HCT116 (cell line): ENCODE measurements at regions not wholly inside any gene's neighbourhood (a gene's known extent, or its start where the extent isn't known, plus 50 kb on each side); places are given as distances from the start of the nearest gene placed in this dataset.

Experiments
- CEBPB ChIP-seq: IDR thresholded peaks from 2 replicates; pipeline ENCODE4 v1.6.1; 2012; ENCODE audit warnings: low read depth
- FOSL1 ChIP-seq: IDR thresholded peaks from 2 replicates; pipeline ENCODE4 v1.6.1; 2012; ENCODE audit warnings: low read depth
- POLR2A ChIP-seq: IDR thresholded peaks from 2 replicates; pipeline ENCODE4 v1.7.0; 2011; ENCODE audit warnings: borderline replicate concordance; ENCODE audit not compliant: insufficient read depth, insufficient read length; ENCODE audit errors: extremely low read depth
- POLR2AphosphoS5 ChIP-seq: IDR thresholded peaks from 2 replicates; pipeline ENCODE4 v1.6.1; 2011; ENCODE audit warnings: mild to moderate bottlenecking, low read depth, low read length, moderate library complexity
- SIN3A ChIP-seq: IDR thresholded peaks from 2 replicates; pipeline ENCODE4 v1.6.1; 2012; ENCODE audit warnings: low read depth
- SP1 ChIP-seq: IDR thresholded peaks from 2 replicates; pipeline ENCODE4 v1.6.1; 2012; ENCODE audit warnings: low read depth
- SRF ChIP-seq: IDR thresholded peaks from 2 replicates; pipeline ENCODE4 v1.6.1; 2012; ENCODE audit warnings: low read depth
- YY1 ChIP-seq: IDR thresholded peaks from 2 replicates; pipeline ENCODE4 v1.6.1; 2011; ENCODE audit warnings: low read length, low read depth, moderate library complexity, mild to moderate bottlenecking; ENCODE audit not compliant: insufficient replicate concordance; ENCODE audit errors: extremely low read depth
- ZNF274 ChIP-seq: fragments of 200-500 bp; sonication (Bioruptor generic); IDR thresholded peaks from 2 replicates; pipeline ENCODE4 v1.6.1; 2014; ENCODE audit warnings: mild to moderate bottlenecking, low read depth, low read length, inconsistent platforms
- TF ChIP-seq, protein P1 (sequence below), 3 experiments: fragments of 200-600 bp in 1 of 3; sonication (generic) in 1 of 3; IDR thresholded peaks in 2 of 3; conservative IDR thresholded peaks in 1 of 3; 2 replicates each; pipeline ENCODE4 v1.5.1; 2012 to 2017; ENCODE audit warnings: low read depth in 2 of 3, low read length in 2 of 3, antibody characterized with exemption in 1 of 3, borderline replicate concordance in 1 of 3, control low read depth in 1 of 3, mild to moderate bottlenecking in 1 of 3, mixed read lengths in 1 of 3, mixed run types in 1 of 3, moderate library complexity in 1 of 3; ENCODE audit not compliant: insufficient read depth in 1 of 3
- TF ChIP-seq, protein P2 (sequence below): IDR thresholded peaks from 2 replicates; pipeline ENCODE4 v1.6.1; 2012

DNA sequence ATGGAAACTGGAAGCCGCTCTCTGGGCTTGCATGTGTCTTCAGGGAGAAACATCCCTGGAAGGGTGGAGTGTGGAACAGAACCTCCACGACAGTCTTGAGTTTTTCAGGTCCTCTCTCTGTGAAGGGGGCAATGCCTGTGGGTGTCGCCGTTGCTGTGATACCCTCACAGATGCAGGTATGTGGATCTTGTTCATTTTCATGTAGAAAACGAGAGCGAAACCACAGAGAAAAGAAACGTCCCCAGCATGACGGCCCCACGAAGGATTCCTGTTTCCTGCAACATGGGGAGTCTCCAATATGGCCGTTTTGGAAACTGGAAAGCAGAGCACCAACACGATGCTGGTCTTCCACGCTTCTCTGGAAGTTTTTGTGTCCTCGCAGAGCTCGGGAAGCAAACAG, 187.9 kb downstream of the ALG10 start:
- TF ChIP-seq, protein P1, sequence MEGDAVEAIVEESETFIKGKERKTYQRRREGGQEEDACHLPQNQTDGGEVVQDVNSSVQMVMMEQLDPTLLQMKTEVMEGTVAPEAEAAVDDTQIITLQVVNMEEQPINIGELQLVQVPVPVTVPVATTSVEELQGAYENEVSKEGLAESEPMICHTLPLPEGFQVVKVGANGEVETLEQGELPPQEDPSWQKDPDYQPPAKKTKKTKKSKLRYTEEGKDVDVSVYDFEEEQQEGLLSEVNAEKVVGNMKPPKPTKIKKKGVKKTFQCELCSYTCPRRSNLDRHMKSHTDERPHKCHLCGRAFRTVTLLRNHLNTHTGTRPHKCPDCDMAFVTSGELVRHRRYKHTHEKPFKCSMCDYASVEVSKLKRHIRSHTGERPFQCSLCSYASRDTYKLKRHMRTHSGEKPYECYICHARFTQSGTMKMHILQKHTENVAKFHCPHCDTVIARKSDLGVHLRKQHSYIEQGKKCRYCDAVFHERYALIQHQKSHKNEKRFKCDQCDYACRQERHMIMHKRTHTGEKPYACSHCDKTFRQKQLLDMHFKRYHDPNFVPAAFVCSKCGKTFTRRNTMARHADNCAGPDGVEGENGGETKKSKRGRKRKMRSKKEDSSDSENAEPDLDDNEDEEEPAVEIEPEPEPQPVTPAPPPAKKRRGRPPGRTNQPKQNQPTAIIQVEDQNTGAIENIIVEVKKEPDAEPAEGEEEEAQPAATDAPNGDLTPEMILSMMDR (IDR thresholded peaks at IDR 0.05 in 2 of 3, conservative IDR thresholded peaks at IDR 0.05 in 1 of 3; ENCODE audit: borderline replicate concordance in 1 of 3, insufficient read depth in 1 of 3, low read depth in 2 of 3, low read length in 2 of 3), result no peak
- TF ChIP-seq FOSL1 (no peak), POLR2A (no peak), YY1 (no peak), SIN3A (no peak), CEBPB (no peak), SP1 (no peak), POLR2AphosphoS5 (no peak), SRF (no peak), ZNF274 (no peak)
- TF ChIP-seq, protein P2, sequence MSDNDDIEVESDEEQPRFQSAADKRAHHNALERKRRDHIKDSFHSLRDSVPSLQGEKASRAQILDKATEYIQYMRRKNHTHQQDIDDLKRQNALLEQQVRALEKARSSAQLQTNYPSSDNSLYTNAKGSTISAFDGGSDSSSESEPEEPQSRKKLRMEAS, result no peak
